Activated T-helper 2 cell treated with anti-CD3 and anti-CD28 coated beads, Interferon-gamma antibody, Interleukin-2, Interleukin-4, amounts not matched to agents 10 μg/mL and 5 μg/mL and 100 μg/mL, durations not matched to agents 14 hours and 24 hours and 36 hours (primary cell): ENCODE measurements at regions not wholly inside any gene's neighbourhood (a gene's known extent, or its start where the extent isn't known, plus 50 kb on each side); places are given as distances from the start of the nearest gene placed in this dataset.
"Not testable (repeated sequence)": the region's sequence is repeated elsewhere in the genome, so short reads cannot be mapped to it uniquely, and the experiment has no call there.

ENCODE experiments used
- DNase-seq: peaks from one replicate; pipeline ENCODE4 v3.0.0; 2021; ENCODE audit warnings: low spot score
- H3K27ac Mint-ChIP-seq: one replicate; pipeline ENCODE4 v1.8.0; 2021; ENCODE audit warnings: mixed read lengths
- H3K27me3 Mint-ChIP-seq: one replicate; pipeline ENCODE4 v1.8.0; 2021; ENCODE audit warnings: low read depth, mixed read lengths
- H3K36me3 Mint-ChIP-seq: one replicate; pipeline ENCODE4 v1.8.0; 2021; ENCODE audit warnings: low read depth, mixed read lengths
- H3K4me1 Mint-ChIP-seq: one replicate; pipeline ENCODE4 v1.8.0; 2021; ENCODE audit warnings: low read depth, mixed read lengths
- H3K4me3 Mint-ChIP-seq: one replicate; pipeline ENCODE4 v1.8.0; 2021; ENCODE audit warnings: low read depth, mild to moderate bottlenecking, moderate library complexity, mixed read lengths
- H3K9me3 Mint-ChIP-seq: one replicate; pipeline ENCODE4 v1.8.0; 2021; ENCODE audit warnings: mixed read lengths
- intact Hi-C: fragments of 100-400 bp; cut with micrococcal nuclease; formaldehyde crosslinking; loops from one replicate; pipeline ENCODE4 v1.15.1; 2023

GRCh38 chr10:3651969-3652653 lies 132.9 kb downstream of the KLF6 start:
- no peaks in the 10 kb centered on the region for H3K36me3 Mint-ChIP-seq

GRCh38 chr10:3648576-3648975 lies 136.4 kb downstream of the KLF6 start:
- no peak overlapping the region for H3K4me3 Mint-ChIP-seq
- peaks cover 37% of the 10 kb centered on the region for H3K27me3 Mint-ChIP-seq
- no peak overlapping the region for H3K27ac Mint-ChIP-seq
- H3K36me3 Mint-ChIP-seq: no peaks in the 10 kb centered on the region
- DNase-seq: no peak
- peaks cover 9% of the 10 kb centered on the region for H3K4me1 Mint-ChIP-seq
- H3K9me3 Mint-ChIP-seq: no peaks in the 10 kb centered on the region
- intact Hi-C loops: no loop called here

More at GRCh38 chr10:3651969-3652653, 132.9 kb downstream of the KLF6 start:
- Mint-ChIP-seq H3K4me1 (peaks cover 15% of the 10 kb centered on the region), H3K9me3 (no peaks in the 10 kb centered on the region), H3K27ac (no peak overlapping the region), H3K27me3 (peaks cover 45% of the 10 kb centered on the region), H3K4me3 (no peak overlapping the region)
- no peak for DNase-seq
- intact Hi-C loops: no loop called here

GRCh38 chr10:3648170-3648569 lies 136.8 kb downstream of the KLF6 start:
- no peak overlapping the region for H3K27ac Mint-ChIP-seq
- H3K36me3 Mint-ChIP-seq: no peaks in the 10 kb centered on the region
- H3K4me3 Mint-ChIP-seq: no peak overlapping the region
- no peaks in the 10 kb centered on the region for H3K9me3 Mint-ChIP-seq
- H3K27me3 Mint-ChIP-seq: peaks cover 37% of the 10 kb centered on the region
- no peak for DNase-seq
- H3K4me1 Mint-ChIP-seq: peaks cover 6% of the 10 kb centered on the region
- intact Hi-C loops: no loop called here

GRCh38 chr10:3647074-3647473 lies 137.9 kb downstream of the KLF6 start:
- Mint-ChIP-seq H3K36me3 (no peaks in the 10 kb centered on the region), H3K27ac (no peak overlapping the region), H3K4me3 (no peak overlapping the region), H3K9me3 (peaks cover 4% of the 10 kb centered on the region), H3K4me1 (peaks cover 2% of the 10 kb centered on the region), H3K27me3 (peaks cover 41% of the 10 kb centered on the region)
- intact Hi-C loops: no loop called here
- no peak for DNase-seq

GRCh38 chr10:3645406-3645805 lies 139.6 kb downstream of the KLF6 start:
- intact Hi-C loops: no loop called here
- H3K4me1 Mint-ChIP-seq: no peaks in the 10 kb centered on the region
- H3K27ac Mint-ChIP-seq: no peak overlapping the region
- DNase-seq: no peak
- H3K9me3 Mint-ChIP-seq: peaks cover 7% of the 10 kb centered on the region
- no peak overlapping the region for H3K4me3 Mint-ChIP-seq
- H3K27me3 Mint-ChIP-seq: peaks cover 36% of the 10 kb centered on the region
- no peaks in the 10 kb centered on the region for H3K36me3 Mint-ChIP-seq

GRCh38 chr10:3640816-3641215 lies 144.2 kb downstream of the KLF6 start:
- no peak for DNase-seq
- intact Hi-C loops: no loop called here
- Mint-ChIP-seq H3K36me3 (no peaks in the 10 kb centered on the region), H3K27me3 (peaks cover 21% of the 10 kb centered on the region), H3K4me3 (no peak overlapping the region), H3K4me1 (no peaks in the 10 kb centered on the region), H3K9me3 (peaks cover 7% of the 10 kb centered on the region), H3K27ac (no peak overlapping the region)

GRCh38 chr10:3639546-3639945 lies 145.5 kb downstream of the KLF6 start:
- intact Hi-C loops: no loop called here
- Mint-ChIP-seq H3K27me3 (peaks cover 19% of the 10 kb centered on the region), H3K27ac (no peak overlapping the region), H3K4me1 (no peaks in the 10 kb centered on the region), H3K36me3 (no peaks in the 10 kb centered on the region), H3K9me3 (peaks cover 7% of the 10 kb centered on the region), H3K4me3 (no peak overlapping the region)
- DNase-seq: no peak

GRCh38 chr10:3636356-3637181 lies 148.4 kb downstream of the KLF6 start:
- H3K4me1 Mint-ChIP-seq: peaks cover 7% of the 10 kb centered on the region

GRCh38 chr10:3635697-3636096 lies 149.3 kb downstream of the KLF6 start:
- Mint-ChIP-seq H3K4me1 (peaks cover 9% of the 10 kb centered on the region), H3K9me3 (no peaks in the 10 kb centered on the region), H3K4me3 (no peak overlapping the region), H3K36me3 (no peaks in the 10 kb centered on the region), H3K27ac (no peak overlapping the region), H3K27me3 (peaks cover 25% of the 10 kb centered on the region)
- no peak for DNase-seq
- intact Hi-C loops: no loop called here

More at GRCh38 chr10:3636356-3637181, 148.4 kb downstream of the KLF6 start:
- Mint-ChIP-seq H3K27me3 (peaks cover 22% of the 10 kb centered on the region), H3K27ac (no peak overlapping the region), H3K4me3 (no peak overlapping the region), H3K9me3 (no peaks in the 10 kb centered on the region), H3K36me3 (no peaks in the 10 kb centered on the region)
- DNase-seq: no peak
- intact Hi-C loops: no loop called here

GRCh38 chr10:3635211-3635671 lies 149.8 kb downstream of the KLF6 start:
- no peak for DNase-seq
- no peak overlapping the region for H3K27ac Mint-ChIP-seq
- no peak overlapping the region for H3K4me3 Mint-ChIP-seq
- H3K36me3 Mint-ChIP-seq: no peaks in the 10 kb centered on the region
- H3K4me1 Mint-ChIP-seq: peaks cover 9% of the 10 kb centered on the region
- no peaks in the 10 kb centered on the region for H3K9me3 Mint-ChIP-seq
- peaks cover 26% of the 10 kb centered on the region for H3K27me3 Mint-ChIP-seq
- intact Hi-C loops: no loop called here

- H3K4me1 Mint-ChIP-seq, intact Hi-C loops, DNase-seq, H3K9me3 Mint-ChIP-seq, H3K27ac Mint-ChIP-seq, H3K4me3 Mint-ChIP-seq, H3K36me3 Mint-ChIP-seq: not testable (repeated sequence)
- peaks cover 26% of the 10 kb centered on the region for H3K27me3 Mint-ChIP-seq
Measured at GRCh38 chr10:3634646-3635045, 150.4 kb downstream of the KLF6 start.

GRCh38 chr10:3631701-3632330 lies 153.2 kb downstream of the KLF6 start:
- Mint-ChIP-seq H3K4me3 (no peak overlapping the region), H3K4me1 (peaks cover 9% of the 10 kb centered on the region), H3K9me3 (no peaks in the 10 kb centered on the region), H3K27me3 (peaks cover 27% of the 10 kb centered on the region), H3K27ac (no peak overlapping the region), H3K36me3 (no peaks in the 10 kb centered on the region)
- DNase-seq: no peak
- intact Hi-C loops: no loop called here

GRCh38 chr10:3631291-3631690 lies 153.7 kb downstream of the KLF6 start:
- intact Hi-C loops: no loop called here
- H3K36me3 Mint-ChIP-seq: no peaks in the 10 kb centered on the region
- DNase-seq: no peak
- H3K27me3 Mint-ChIP-seq: peaks cover 27% of the 10 kb centered on the region
- no peak overlapping the region for H3K4me3 Mint-ChIP-seq
- no peaks in the 10 kb centered on the region for H3K9me3 Mint-ChIP-seq
- H3K4me1 Mint-ChIP-seq: peaks cover 9% of the 10 kb centered on the region
- H3K27ac Mint-ChIP-seq: no peak overlapping the region
